Stimulated activated naive CD4-positive, alpha-beta T cell (primary cell): ENCODE measurements at regions not wholly inside any gene's neighbourhood (a gene's known extent, or its start where the extent isn't known, plus 50 kb on each side); places are given as distances from the start of the nearest gene placed in this dataset.

Experiments used
- DNase-seq, 6 experiments: peaks; one replicate each; lab custom pipeline; 2025; lab: John Stamatoyannopoulos, UW

DNA sequence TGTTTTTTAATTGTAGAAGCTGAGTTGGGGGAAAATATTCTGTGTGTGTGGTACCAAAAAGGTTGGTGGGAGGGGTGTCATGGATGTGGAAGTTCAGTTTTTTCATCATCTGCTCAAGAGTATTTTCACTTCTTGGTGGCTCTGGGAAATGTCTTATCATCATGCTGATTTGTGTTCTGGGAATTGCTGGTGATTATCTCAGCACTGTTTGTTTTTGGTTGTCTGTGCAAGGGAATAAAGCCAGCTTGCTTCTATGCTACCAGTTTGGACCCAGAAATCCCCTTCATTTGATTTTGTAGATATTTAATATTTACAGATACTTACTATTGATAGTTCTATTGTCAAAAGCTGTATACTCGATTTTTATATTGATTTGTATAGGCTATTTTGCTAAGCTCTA lies 2289.7 kb downstream of the MAT2B start:
- no peak for DNase-seq

- DNase-seq: no peak
These were observed 2300.3 kb downstream of the MAT2B start for GRCh38 chr5:165805756-165806155.

- no peak for DNase-seq
These were observed 2302.9 kb downstream of the MAT2B start for GRCh38 chr5:165808335-165808734.

GRCh38 chr5:165809914-165810313 lies 2304.5 kb downstream of the MAT2B start:
- no peak for DNase-seq

DNA sequence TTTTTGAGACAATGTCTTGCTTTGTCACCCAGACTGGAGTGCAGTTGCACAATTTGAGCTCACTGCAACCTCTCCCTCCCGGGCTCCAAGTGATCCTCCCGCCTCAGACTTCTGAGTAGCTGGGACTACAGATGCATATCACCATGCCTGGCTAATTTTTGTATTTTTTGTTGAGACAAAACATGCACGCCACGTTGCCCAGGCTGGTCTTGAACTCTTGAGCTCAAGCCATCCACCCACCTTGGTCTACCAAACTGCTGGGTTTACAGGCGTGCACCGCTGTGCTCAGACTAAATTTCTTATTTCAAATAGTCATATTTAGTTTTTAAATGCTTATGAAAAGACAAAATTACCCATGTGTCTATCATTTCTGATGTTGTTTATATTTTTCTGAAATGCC lies 2324.1 kb downstream of the MAT2B start:
- DNase-seq: no peak

DNA sequence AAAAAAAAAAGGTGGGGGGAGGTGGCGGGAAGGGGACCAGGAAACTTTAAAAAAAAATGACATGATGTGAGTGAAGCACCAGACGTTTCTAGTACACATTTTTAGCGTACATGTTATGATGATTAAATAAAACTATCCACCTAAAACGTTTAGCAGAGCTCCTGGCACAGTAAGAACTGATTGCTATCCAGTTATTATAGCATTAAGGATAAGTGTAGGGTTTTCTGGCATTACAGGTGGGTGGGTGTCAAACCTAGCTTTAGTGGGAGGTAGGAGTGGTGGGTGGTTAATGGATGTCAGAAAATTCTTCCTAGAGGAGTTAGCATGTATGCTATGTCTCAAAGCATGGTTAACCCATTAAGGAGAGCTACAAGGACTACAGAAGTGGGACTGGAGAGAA lies 2329.5 kb downstream of the MAT2B start:
- no peak for DNase-seq

GRCh38 chr5:165836046-165836445 lies 2330.6 kb downstream of the MAT2B start:
- DNase-seq: no peak

- DNase-seq: no peak
These were observed 2331.9 kb downstream of the MAT2B start for GRCh38 chr5:165837286-165837685.

- no peak for DNase-seq
These were observed 2339.2 kb downstream of the MAT2B start for GRCh38 chr5:165844571-165844970.

DNA sequence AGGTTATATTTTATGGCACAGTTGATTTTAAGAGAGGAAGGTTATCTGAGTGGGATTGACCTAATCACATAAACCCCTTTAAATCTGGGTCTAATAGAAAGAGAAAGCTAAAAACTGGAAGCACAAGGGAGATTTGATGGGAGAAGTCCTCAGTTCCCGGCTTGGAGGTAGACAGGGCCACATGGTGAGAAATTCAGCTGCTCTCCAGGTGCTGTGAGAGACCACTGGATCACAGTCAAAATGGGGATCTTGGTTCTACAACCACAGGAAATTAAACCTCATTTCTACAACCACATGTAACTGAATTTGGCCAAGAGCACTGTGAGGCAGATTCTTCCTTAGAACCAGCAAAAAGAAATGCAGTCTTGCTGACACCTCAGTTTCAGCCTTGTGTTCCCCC lies 2352.7 kb downstream of the MAT2B start:
- DNase-seq: no peak

GRCh38 chr5:165859251-165859650 lies 2353.8 kb downstream of the MAT2B start:
- DNase-seq: no peak

DNA sequence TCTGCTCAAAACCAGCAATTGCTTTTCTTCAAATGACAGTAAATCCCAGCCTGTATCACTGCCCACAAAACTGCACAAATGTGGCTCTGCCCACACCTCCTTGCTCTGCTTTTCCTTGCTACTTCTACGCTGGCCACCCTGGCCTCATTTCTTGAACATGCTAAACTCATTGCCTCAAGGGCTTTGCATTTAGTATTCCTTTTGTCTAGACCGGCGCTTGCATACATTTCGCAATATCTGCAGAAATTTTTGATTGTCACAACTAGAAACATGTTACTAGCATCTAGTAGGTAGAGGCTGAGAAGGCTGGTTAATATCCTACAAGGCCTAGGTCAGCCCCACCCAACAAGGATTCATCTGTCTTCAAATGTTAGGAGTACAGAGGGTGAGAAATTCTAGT lies 2357.8 kb downstream of the MAT2B start:
- no peak for DNase-seq

- DNase-seq: no peak
These were observed 2365.9 kb downstream of the MAT2B start for GRCh38 chr5:165871291-165871690.

DNA sequence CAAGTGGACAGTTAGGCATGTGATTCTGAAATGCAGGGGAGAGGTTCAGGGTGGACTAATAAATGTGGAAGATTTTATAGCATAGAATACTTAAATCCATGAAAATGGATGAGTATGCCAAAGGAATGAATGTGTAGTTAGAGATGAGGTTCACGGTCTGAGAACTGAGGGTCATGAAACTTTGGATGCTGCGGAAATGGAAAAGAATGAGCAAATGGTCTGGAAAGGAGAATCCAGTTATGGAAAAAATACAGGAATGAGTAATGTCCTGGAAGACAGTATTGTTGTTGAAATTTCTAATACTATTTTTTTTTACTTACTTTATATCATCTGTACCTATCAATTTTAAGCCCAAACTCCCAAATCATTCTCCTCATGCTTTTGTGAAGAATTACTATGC lies 2369.4 kb downstream of the MAT2B start:
- no peak for DNase-seq

GRCh38 chr5:165876538-165876937 lies 2371.1 kb downstream of the MAT2B start:
- no peak for DNase-seq

DNA sequence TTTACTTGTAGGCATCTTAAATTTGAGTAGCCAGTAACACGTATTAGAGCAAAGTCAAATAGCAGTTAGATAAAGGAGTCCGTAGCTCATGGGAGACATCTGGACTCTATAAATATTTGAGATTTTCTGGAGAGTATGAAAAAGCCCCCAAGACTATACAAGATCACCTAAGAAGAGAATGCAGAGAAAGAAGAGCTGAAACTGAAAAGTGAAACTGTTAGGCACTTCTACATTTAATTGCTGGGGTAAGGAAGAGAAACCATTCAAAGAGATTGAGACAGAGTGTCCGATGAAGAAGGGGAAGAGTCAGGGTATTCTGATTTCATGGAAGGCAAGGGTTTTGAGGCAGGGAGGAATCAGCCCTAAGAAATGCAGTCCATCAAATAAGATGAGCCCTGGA lies 2372.1 kb downstream of the MAT2B start:
- no peak for DNase-seq

GRCh38 chr5:165881259-165881658 lies 2375.8 kb downstream of the MAT2B start:
- DNase-seq: no peak

DNA sequence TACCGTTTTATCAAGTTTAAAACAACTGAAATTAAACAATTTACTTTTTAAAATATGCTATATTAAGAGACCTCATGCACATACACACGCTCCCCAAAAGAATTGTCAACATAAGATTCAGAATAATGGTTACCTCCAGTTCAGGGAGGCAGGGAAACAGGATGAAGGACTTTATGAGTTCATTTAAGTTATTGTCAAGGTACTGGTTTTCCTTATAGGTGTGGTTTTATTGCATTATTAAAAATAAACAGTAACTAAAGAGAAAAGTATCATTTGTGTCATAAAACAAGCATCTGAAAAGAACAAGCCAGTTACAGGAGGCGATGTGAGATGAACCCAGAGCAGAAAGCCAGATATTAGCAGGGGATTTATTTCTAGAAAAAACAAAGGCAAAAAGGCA lies 2376.7 kb downstream of the MAT2B start:
- no peak for DNase-seq

DNA sequence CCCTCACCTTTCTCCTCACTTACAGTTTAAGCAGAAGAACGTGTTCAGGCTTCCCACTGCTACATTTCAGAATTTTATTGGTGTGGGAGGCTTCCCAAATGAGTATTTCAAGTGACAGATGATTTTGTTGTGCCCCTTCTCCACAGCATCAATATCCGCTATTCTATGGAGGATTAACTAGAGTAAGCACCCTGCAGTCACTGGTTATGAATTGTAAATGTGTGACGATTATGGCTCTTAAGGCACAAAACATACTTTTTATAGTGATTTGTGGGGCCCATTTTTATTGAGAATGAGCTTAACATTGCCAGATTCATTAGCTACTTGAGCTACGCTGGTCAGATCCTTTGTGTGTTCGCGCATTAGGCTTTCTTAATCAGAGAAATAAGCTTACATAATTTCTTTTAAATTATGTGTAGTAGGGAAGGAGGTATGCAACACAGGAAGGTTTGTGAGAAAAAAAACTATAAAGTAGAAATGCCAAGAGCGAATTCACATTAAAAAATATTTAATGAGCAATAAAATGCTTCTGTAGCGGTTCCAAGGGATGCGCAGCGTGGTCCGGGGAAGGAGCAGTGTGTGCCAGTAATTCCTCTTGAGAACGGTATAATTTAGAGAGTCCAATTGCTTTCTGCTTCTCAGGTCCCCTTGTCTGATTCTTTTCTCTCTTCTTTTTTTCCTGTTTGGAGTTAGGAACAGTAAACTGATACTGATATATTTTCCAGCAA lies 2380.4 kb downstream of the MAT2B start:
- no peak for DNase-seq

DNA sequence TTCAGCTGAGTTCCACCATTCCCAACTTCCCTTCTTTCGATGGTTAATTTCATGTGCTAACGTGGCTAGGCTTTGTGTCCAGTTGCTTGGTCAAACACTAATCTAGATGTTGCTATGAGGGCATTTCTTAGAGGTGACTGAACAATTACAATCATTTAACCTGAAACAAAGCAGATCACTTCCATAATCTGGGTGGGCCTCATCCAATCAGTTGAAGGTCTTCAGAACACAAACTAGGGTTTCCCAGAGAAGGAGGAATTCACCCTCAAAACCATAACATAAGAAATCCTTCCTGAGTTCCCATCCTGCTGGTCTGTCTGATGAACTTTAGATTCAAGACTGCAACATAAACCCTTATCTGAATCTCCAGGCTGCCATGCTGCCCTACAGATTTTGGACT lies 2381.7 kb downstream of the MAT2B start:
- DNase-seq: no peak

DNA sequence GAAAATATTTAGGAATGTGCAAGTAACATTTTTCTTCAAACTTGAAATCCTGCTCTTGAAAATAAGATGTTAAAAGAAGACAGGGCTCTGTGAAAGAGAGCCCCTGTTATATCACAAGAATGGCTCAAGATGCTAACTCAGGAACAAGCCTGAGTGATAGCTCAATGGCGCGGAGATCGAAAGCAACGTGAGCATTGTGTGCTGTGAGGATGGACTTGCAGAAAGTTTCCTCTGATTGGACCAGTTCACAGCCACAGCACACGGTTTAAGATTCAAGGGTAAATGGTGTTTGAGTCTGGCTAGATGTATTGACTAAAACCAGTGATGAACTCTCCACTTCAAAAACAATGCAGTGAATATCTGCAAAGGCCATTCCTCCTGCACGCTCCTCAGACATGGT lies 2387.0 kb downstream of the MAT2B start:
- DNase-seq: no peak

- no peak for DNase-seq
These were observed 2389.5 kb downstream of the MAT2B start for GRCh38 chr5:165894916-165895315.

DNA sequence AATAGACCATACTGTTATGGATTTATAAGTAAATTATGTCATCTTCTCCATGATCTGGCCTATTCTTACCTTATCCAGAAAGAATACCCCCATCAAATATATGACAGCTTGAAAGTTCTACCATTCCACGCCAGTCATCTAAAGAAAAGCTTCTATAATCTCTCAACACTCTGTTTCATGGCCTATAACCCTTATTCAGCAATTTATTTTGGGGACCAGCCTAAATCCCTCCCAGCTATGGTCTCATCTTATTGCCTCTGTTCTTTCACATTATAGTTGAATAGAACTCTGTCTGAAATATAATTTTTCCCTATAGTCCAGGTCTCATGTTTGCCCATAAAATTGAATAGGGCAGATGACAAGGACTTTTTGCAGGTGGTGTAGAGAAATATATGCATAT lies 2387.6 kb upstream of the WWC1 start:
- DNase-seq: no peak

- no peak for DNase-seq
These were observed 2384.6 kb upstream of the WWC1 start for GRCh38 chr5:165906871-165907270.

GRCh38 chr5:165913059-165913458 lies 2378.4 kb upstream of the WWC1 start:
- DNase-seq: no peak
